ENCODE measurements at regions not wholly inside any gene's neighbourhood (a gene's known extent, or its start where the extent isn't known, plus 50 kb on each side); places are given as distances from the start of the nearest gene placed in this dataset.

DNA sequence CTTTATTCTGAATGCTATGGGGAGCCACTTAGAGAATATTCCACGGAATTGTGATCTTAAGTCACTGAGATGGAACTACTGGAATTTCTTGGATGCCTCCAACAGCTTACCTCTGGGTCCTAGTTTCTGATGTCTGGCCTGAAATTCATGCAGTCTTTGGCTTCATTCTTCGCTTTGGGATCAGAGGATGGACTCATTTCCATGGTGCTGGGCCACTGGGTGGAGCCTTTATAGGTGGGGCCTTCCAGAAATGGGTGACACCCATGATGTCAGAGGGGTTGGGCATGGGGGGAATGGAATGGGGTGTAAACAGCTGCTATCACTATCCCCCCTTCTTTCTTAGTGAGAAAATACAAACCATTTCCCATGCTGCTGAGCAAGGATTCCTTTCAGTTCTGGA, 73.7 kb upstream of the FGGY start:
- DNase-seq (ENCODE audit: low spot score), result no peak
- TF ChIP-seq, protein P1, sequence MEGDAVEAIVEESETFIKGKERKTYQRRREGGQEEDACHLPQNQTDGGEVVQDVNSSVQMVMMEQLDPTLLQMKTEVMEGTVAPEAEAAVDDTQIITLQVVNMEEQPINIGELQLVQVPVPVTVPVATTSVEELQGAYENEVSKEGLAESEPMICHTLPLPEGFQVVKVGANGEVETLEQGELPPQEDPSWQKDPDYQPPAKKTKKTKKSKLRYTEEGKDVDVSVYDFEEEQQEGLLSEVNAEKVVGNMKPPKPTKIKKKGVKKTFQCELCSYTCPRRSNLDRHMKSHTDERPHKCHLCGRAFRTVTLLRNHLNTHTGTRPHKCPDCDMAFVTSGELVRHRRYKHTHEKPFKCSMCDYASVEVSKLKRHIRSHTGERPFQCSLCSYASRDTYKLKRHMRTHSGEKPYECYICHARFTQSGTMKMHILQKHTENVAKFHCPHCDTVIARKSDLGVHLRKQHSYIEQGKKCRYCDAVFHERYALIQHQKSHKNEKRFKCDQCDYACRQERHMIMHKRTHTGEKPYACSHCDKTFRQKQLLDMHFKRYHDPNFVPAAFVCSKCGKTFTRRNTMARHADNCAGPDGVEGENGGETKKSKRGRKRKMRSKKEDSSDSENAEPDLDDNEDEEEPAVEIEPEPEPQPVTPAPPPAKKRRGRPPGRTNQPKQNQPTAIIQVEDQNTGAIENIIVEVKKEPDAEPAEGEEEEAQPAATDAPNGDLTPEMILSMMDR (IDR thresholded peaks at IDR 0.05; ENCODE audit: extremely low read depth, insufficient read depth, missing control alignments), result no peak
- in situ Hi-C loops (cut with MboI; ENCODE audit: low pct_unique_long_range_greater_than_20kb, low sequenced_read_pairs, unreplicated experiment), result no loop called here

DNA sequence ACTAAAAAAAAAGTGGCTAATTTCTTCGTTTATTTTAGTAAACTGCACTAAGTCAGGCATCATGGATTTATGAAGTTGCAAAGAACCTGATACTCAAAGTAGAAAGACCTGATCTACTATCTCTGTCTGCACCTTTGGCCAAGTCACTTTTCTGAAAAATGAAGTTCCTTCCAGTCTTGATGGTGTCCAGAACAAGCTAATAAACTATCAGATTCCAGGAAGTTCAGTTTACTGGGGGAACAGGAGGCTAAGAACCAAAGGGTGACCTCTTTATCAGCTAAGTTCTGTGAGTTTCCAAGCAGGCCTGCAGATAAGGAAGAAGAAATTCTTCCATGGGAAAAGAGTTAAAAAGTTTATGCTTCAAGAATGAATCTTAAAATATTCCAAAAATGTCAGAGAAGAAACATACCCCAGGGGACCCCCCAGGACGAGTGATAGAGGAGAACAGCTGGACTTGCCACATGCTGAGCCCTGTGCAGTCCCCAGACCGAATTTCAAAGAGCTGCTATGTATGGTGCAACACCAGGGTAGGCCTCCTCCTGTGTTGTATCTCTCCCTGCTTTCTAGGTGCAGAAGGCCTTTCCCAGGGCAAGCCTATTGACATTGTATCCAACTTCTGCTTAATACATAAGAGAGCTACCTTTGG, 72.8 kb upstream of the FGGY start:
- in situ Hi-C loops (cut with MboI; ENCODE audit: low pct_unique_long_range_greater_than_20kb, low sequenced_read_pairs, unreplicated experiment), result no loop called here
- DNase-seq (ENCODE audit: low spot score), result no peak
- TF ChIP-seq, protein P1 (IDR thresholded peaks at IDR 0.05; ENCODE audit: extremely low read depth, insufficient read depth, missing control alignments), result no peak

DNA sequence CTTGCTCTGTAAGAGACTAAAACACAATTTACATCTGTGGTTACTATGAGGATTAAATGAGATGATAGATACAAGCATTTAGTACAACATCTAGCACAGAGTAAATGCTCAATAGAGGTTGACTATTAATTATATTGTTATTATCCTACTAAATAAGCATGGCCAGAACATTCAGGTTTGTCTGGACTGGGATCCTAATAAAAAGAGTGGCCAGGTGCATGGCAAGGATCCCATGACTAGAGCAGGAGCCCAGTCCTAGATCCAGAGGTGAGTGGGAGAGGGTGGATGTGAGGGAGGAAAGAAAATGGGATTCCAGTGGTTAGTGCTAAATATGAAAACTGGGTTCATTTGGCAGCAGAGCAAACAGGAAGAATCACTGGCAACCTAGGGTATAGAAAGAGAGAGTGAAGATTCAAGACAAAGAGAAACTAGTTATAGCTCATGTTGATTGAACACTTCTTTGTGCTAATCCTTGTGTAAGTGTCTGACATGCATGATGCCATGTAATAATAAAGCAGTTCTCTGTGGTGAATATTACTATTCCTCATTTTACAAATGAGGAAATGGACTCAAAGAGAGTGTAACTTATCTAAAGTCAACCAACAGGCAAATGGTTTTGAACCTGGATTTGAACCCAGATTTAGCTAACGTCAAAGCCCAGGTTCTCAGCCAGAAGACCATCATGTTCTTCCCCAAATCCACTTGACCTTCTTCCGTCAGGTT, 71.1 kb upstream of the FGGY start:
- TF ChIP-seq, protein P1 (IDR thresholded peaks at IDR 0.05; ENCODE audit: extremely low read depth, insufficient read depth, missing control alignments), result no peak
- no peak for DNase-seq (ENCODE audit: low spot score)
- in situ Hi-C loops (cut with MboI; ENCODE audit: low pct_unique_long_range_greater_than_20kb, low sequenced_read_pairs, unreplicated experiment), result no loop called here

DNA sequence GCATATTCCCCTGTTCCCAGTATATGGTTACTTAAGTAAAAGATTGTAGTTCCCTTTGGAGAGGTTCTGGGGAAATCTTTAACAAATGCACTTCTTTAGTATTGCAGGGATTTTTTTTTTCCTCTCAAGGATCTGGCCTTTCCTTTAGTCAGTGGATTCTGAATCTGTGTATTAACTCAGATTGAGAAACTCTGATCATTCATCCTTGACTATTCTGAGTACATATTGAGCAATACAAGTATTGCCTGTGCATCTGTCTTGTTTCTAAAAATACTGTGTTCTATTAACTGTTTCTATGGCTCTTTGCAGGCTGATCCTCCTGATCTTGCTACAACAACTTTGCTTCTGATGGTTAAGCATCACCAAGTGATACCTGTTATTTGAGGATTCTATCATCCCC, 67.8 kb upstream of the FGGY start:
- no peak for DNase-seq (ENCODE audit: low spot score)
- in situ Hi-C loops (cut with MboI; ENCODE audit: low pct_unique_long_range_greater_than_20kb, low sequenced_read_pairs, unreplicated experiment), result no loop called here
- TF ChIP-seq, protein P1 (IDR thresholded peaks at IDR 0.05; ENCODE audit: extremely low read depth, insufficient read depth, missing control alignments), result no peak

DNA sequence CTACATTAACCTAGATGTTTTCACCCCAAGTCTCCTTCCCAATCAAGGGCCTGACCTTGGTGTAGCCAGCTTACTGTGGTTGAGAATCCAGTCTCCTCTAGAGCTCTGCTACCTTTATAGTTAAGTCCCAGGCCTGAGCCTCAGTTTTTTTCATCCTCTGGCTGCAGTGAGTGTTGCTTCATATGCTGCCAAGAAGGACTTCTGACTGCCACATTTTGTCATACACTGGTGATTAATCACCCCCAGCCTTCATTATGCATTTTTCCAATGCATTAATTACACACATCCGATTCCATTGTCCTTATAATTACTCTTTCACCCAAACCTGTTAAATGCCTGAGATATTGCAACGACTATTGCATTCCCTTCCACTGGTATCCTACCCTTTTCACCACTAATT, 66.3 kb upstream of the FGGY start:
- in situ Hi-C loops (cut with MboI; ENCODE audit: low pct_unique_long_range_greater_than_20kb, low sequenced_read_pairs, unreplicated experiment), result no loop called here

DNA sequence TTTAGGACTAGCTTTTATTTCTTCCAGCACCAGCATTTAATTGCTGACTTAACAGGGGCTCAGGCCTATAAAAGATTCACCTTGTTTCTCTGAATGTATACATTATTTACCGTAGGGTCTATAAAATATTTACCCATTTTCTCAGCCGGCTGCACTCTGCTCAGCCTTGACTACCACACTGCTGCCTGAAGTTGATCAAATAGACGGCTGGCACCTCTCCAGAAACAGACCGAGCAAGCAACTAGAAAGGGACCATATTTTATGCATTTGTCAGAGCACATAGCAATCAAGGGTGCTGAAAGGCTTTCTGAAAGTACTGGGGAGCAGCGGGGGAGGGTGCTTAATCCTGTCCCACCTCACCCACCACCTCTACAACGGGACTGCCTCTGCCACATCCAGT, 64.7 kb upstream of the FGGY start:
- in situ Hi-C loops (cut with MboI; ENCODE audit: low pct_unique_long_range_greater_than_20kb, low sequenced_read_pairs, unreplicated experiment), result no loop called here
- TF ChIP-seq, protein P1 (IDR thresholded peaks at IDR 0.05; ENCODE audit: extremely low read depth, insufficient read depth, missing control alignments), result no peak
- DNase-seq (ENCODE audit: low spot score), result no peak

More for the DNA sequence above, 66.3 kb upstream of the FGGY start:
- TF ChIP-seq, protein P1 (IDR thresholded peaks at IDR 0.05; ENCODE audit: extremely low read depth, insufficient read depth, missing control alignments), result no peak
- DNase-seq (ENCODE audit: low spot score), result no peak
